ENCODE measurements at regions not wholly inside any gene's neighbourhood (a gene's known extent, or its start where the extent isn't known, plus 50 kb on each side); places are given as distances from the start of the nearest gene placed in this dataset.

- TF ChIP-seq ZFP91 (CRISPR knock-in tag; IDR thresholded peaks at IDR 0.05) (no peak), ZNF696 (CRISPR knock-in tag; conservative IDR thresholded peaks at IDR 0.05) (no peak), GABPA (tag; conservative IDR thresholded peaks at IDR 0.05; ENCODE audit: low read depth) (no peak), NFYB (IDR thresholded peaks at IDR 0.05; ENCODE audit: extremely low read depth, insufficient read length) (no peak), EP300 (IDR thresholded peaks at IDR 0.05; ENCODE audit: low read length) (no peak), ETV5 (CRISPR knock-in tag; IDR thresholded peaks at IDR 0.05; ENCODE audit: low read depth) (no peak), ARHGAP35 (IDR thresholded peaks at IDR 0.05; ENCODE audit: partially characterized antibody) (no peak)
These were observed 68.2 kb upstream of the ARRDC4 start for GRCh38 chr15:97892167-97892938.

All from K562 (cell line).